ENCODE measurements at regions not wholly inside any gene's neighbourhood (a gene's known extent, or its start where the extent isn't known, plus 50 kb on each side); places are given as distances from the start of the nearest gene placed in this dataset.

GRCh38 chr1:199746666-199747384, 280.7 kb upstream of the NR5A2 start:
- H3K36me3 ChIP-seq (ENCODE audit: insufficient read depth, low read length), result no peaks in the 10 kb centered on the region
- TF ChIP-seq EZH2 (IDR thresholded peaks at IDR 0.05; ENCODE audit: borderline replicate concordance, low read length), result no peak
- no peak for TF ChIP-seq CTCF (IDR thresholded peaks at IDR 0.05; ENCODE audit: low read length)

GRCh38 chr1:199747984-199748383, 279.5 kb upstream of the NR5A2 start:
- Histone ChIP-seq H3K27ac (ENCODE audit: low read depth, low read length, poor library complexity, severe bottlenecking) (no peak overlapping the region), H3K79me2 (ENCODE audit: insufficient read depth, low read length) (no peaks in the 10 kb centered on the region), H3K9me2 (ENCODE audit: low read depth, low read length) (no peaks in the 10 kb centered on the region), H3K9me3 (ENCODE audit: low read length) (no peaks in the 10 kb centered on the region), H3F3A (ENCODE audit: insufficient read depth, low read length) (no peaks in the 10 kb centered on the region), H3K27me3 (ENCODE audit: insufficient read depth, low read length) (no peaks in the 10 kb centered on the region), H3K4me1 (ENCODE audit: insufficient read depth, low read length, severe bottlenecking) (no peaks in the 10 kb centered on the region), H3K36me3 (ENCODE audit: insufficient read depth, low read length) (no peaks in the 10 kb centered on the region), H2AFZ (ENCODE audit: low read length) (no peak overlapping the region), H3K4me3 (ENCODE audit: low read depth, low read length, poor library complexity, severe bottlenecking) (no peak overlapping the region), H3K9ac (ENCODE audit: low read length) (no peak overlapping the region), H4K20me1 (ENCODE audit: insufficient read depth, low read length) (no peaks in the 10 kb centered on the region), H3K4me2 (ENCODE audit: low read length) (no peak overlapping the region)
- no peak for TF ChIP-seq CTCF (IDR thresholded peaks at IDR 0.05; ENCODE audit: low read length)
- TF ChIP-seq EZH2 (IDR thresholded peaks at IDR 0.05; ENCODE audit: borderline replicate concordance, low read length), result no peak

More at GRCh38 chr1:199746666-199747384, 280.7 kb upstream of the NR5A2 start:
- H3K9me2 ChIP-seq (ENCODE audit: low read depth, low read length), result no peaks in the 10 kb centered on the region
- H3F3A ChIP-seq (ENCODE audit: insufficient read depth, low read length), result no peaks in the 10 kb centered on the region
- no peaks in the 10 kb centered on the region for H3K4me1 ChIP-seq (ENCODE audit: insufficient read depth, low read length, severe bottlenecking)
- no peaks in the 10 kb centered on the region for H4K20me1 ChIP-seq (ENCODE audit: insufficient read depth, low read length)
- no peak overlapping the region for H3K4me3 ChIP-seq (ENCODE audit: low read depth, low read length, poor library complexity, severe bottlenecking)
- no peak overlapping the region for H3K9ac ChIP-seq (ENCODE audit: low read length)
- no peak overlapping the region for H3K27ac ChIP-seq (ENCODE audit: low read depth, low read length, poor library complexity, severe bottlenecking)
- H3K9me3 ChIP-seq (ENCODE audit: low read length), result no peaks in the 10 kb centered on the region
- H3K27me3 ChIP-seq (ENCODE audit: insufficient read depth, low read length), result no peaks in the 10 kb centered on the region
- no peaks in the 10 kb centered on the region for H3K79me2 ChIP-seq (ENCODE audit: insufficient read depth, low read length)
- H2AFZ ChIP-seq (ENCODE audit: low read length), result no peak overlapping the region
- H3K4me2 ChIP-seq (ENCODE audit: low read length), result no peak overlapping the region

- H3F3A ChIP-seq (ENCODE audit: insufficient read depth, low read length), result no peaks in the 10 kb centered on the region
- H2AFZ ChIP-seq (ENCODE audit: low read length), result no peak overlapping the region
- no peak overlapping the region for H3K9ac ChIP-seq (ENCODE audit: low read length)
- no peak overlapping the region for H3K27ac ChIP-seq (ENCODE audit: low read depth, low read length, poor library complexity, severe bottlenecking)
- no peak overlapping the region for H3K4me2 ChIP-seq (ENCODE audit: low read length)
- no peaks in the 10 kb centered on the region for H3K4me1 ChIP-seq (ENCODE audit: insufficient read depth, low read length, severe bottlenecking)
- no peak overlapping the region for H3K4me3 ChIP-seq (ENCODE audit: low read depth, low read length, poor library complexity, severe bottlenecking)
- H3K9me3 ChIP-seq (ENCODE audit: low read length), result no peaks in the 10 kb centered on the region
- H4K20me1 ChIP-seq (ENCODE audit: insufficient read depth, low read length), result no peaks in the 10 kb centered on the region
- H3K36me3 ChIP-seq (ENCODE audit: insufficient read depth, low read length), result no peaks in the 10 kb centered on the region
- H3K27me3 ChIP-seq (ENCODE audit: insufficient read depth, low read length), result no peaks in the 10 kb centered on the region
- H3K79me2 ChIP-seq (ENCODE audit: insufficient read depth, low read length), result no peaks in the 10 kb centered on the region
- no peak for TF ChIP-seq CTCF (IDR thresholded peaks at IDR 0.05; ENCODE audit: low read length)
- TF ChIP-seq EZH2 (IDR thresholded peaks at IDR 0.05; ENCODE audit: borderline replicate concordance, low read length), result no peak
- no peaks in the 10 kb centered on the region for H3K9me2 ChIP-seq (ENCODE audit: low read depth, low read length)
Measured at GRCh38 chr1:199751506-199751905, 276.0 kb upstream of the NR5A2 start.

All from OCI-LY1 (cell line).